ENCODE measurements at regions not wholly inside any gene's neighbourhood (a gene's known extent, or its start where the extent isn't known, plus 50 kb on each side); places are given as distances from the start of the nearest gene placed in this dataset.

GRCh38 chr9:18233776-18234445 lies 240.0 kb upstream of the ADAMTSL1 start:
- no peak overlapping the region for H3K27ac ChIP-seq (ENCODE audit: insufficient read depth in 1 of 2, low read depth in 1 of 2, low read length in 2 of 2, poor library complexity in 1 of 2, severe bottlenecking in 2 of 2)

GRCh38 chr9:18235181-18235908 lies 238.6 kb upstream of the ADAMTSL1 start:
- Histone ChIP-seq H3K27me3 (replicated peaks in 2 of 5; ENCODE audit: control insufficient read depth in 4 of 5, insufficient read depth in 5 of 5, low read length in 4 of 5) (peaks cover 0 to 11% (median 5%) of the 10 kb centered on the region in 5 experiments), H3K9me3 (ENCODE audit: control extremely low read depth in 1 of 5, control insufficient read depth in 4 of 5, insufficient read depth in 2 of 5, low read depth in 1 of 5, low read length in 4 of 5) (no peaks in the 10 kb centered on the region), H3K4me3 (ENCODE audit: control insufficient read depth in 1 of 7, extremely low read depth in 1 of 7, insufficient read depth in 4 of 7, low read depth in 2 of 7, low read length in 6 of 7) (no peak overlapping the region), H3K36me3 (ENCODE audit: control insufficient read depth in 4 of 4, insufficient read depth in 4 of 4, low read length in 3 of 4) (no peaks in the 10 kb centered on the region), H3K4me1 (ENCODE audit: control extremely low read depth in 1 of 4, control insufficient read depth in 4 of 4, insufficient read depth in 4 of 4, low read length in 3 of 4) (no peaks in the 10 kb centered on the region), H3K27ac (ENCODE audit: insufficient read depth in 1 of 2, low read depth in 1 of 2, low read length in 2 of 2, poor library complexity in 1 of 2, severe bottlenecking in 2 of 2) (no peak overlapping the region)
- POLR2A ChIA-PET: no interaction called here
- WGBS (ENCODE audit: insufficient coverage): 98% methylated on average over 3 of the region's 6 CpGs
- CTCF ChIA-PET: no interaction called here
- DNase-seq: no peak

More at GRCh38 chr9:18233776-18234445, 240.0 kb upstream of the ADAMTSL1 start:
- Histone ChIP-seq H3K27me3 (replicated peaks in 2 of 5; ENCODE audit: control insufficient read depth in 4 of 5, insufficient read depth in 5 of 5, low read length in 4 of 5) (peaks cover 0 to 11% (median 5%) of the 10 kb centered on the region in 5 experiments), H3K9me3 (ENCODE audit: control extremely low read depth in 1 of 5, control insufficient read depth in 4 of 5, insufficient read depth in 2 of 5, low read depth in 1 of 5, low read length in 4 of 5) (no peaks in the 10 kb centered on the region), H3K36me3 (ENCODE audit: control insufficient read depth in 4 of 4, insufficient read depth in 4 of 4, low read length in 3 of 4) (no peaks in the 10 kb centered on the region), H3K4me1 (ENCODE audit: control extremely low read depth in 1 of 4, control insufficient read depth in 4 of 4, insufficient read depth in 4 of 4, low read length in 3 of 4) (no peaks in the 10 kb centered on the region), H3K4me3 (ENCODE audit: control insufficient read depth in 1 of 7, extremely low read depth in 1 of 7, insufficient read depth in 4 of 7, low read depth in 2 of 7, low read length in 6 of 7) (no peak overlapping the region)
- WGBS (ENCODE audit: insufficient coverage): 92% methylated on average over 5 of the region's 6 CpGs
- no peak for DNase-seq
- ChIA-PET CTCF (interaction anchor here (1.4 kb wide), 1 partner anchor 14 kb away, joined by 3 read pairs; no protein-coding TSS in a partner anchor), POLR2A (no interaction called here)

- Histone ChIP-seq H3K36me3 (ENCODE audit: control insufficient read depth in 4 of 4, insufficient read depth in 4 of 4, low read length in 3 of 4) (no peaks in the 10 kb centered on the region), H3K27ac (ENCODE audit: insufficient read depth in 1 of 2, low read depth in 1 of 2, low read length in 2 of 2, poor library complexity in 1 of 2, severe bottlenecking in 2 of 2) (no peak overlapping the region), H3K4me3 (ENCODE audit: control insufficient read depth in 1 of 7, extremely low read depth in 1 of 7, insufficient read depth in 4 of 7, low read depth in 2 of 7, low read length in 6 of 7) (no peak overlapping the region), H3K9me3 (ENCODE audit: control extremely low read depth in 1 of 5, control insufficient read depth in 4 of 5, insufficient read depth in 2 of 5, low read depth in 1 of 5, low read length in 4 of 5) (no peaks in the 10 kb centered on the region), H3K4me1 (ENCODE audit: control extremely low read depth in 1 of 4, control insufficient read depth in 4 of 4, insufficient read depth in 4 of 4, low read length in 3 of 4) (no peaks in the 10 kb centered on the region), H3K27me3 (replicated peaks in 2 of 5; ENCODE audit: control insufficient read depth in 4 of 5, insufficient read depth in 5 of 5, low read length in 4 of 5) (peaks cover 0 to 15% (median 7%) of the 10 kb centered on the region in 5 experiments)
- no peak for DNase-seq
- ChIA-PET CTCF (interaction anchor here (1.5 kb wide), 1 partner anchor 18 kb away, joined by 3 read pairs; no protein-coding TSS in a partner anchor), POLR2A (no interaction called here)
- WGBS (ENCODE audit: insufficient coverage): 100% methylated on average over 1 of the region's 3 CpGs
These were observed 237.6 kb upstream of the ADAMTSL1 start for GRCh38 chr9:18236336-18236735.

- POLR2A ChIA-PET: no interaction called here
- H3K27ac ChIP-seq (ENCODE audit: insufficient read depth in 1 of 2, low read depth in 1 of 2, low read length in 2 of 2, poor library complexity in 1 of 2, severe bottlenecking in 2 of 2): no peak overlapping the region
- no peak overlapping the region for H3K4me3 ChIP-seq (ENCODE audit: control insufficient read depth in 1 of 7, extremely low read depth in 1 of 7, insufficient read depth in 4 of 7, low read depth in 2 of 7, low read length in 6 of 7)
- H3K9me3 ChIP-seq (ENCODE audit: control extremely low read depth in 1 of 5, control insufficient read depth in 4 of 5, insufficient read depth in 2 of 5, low read depth in 1 of 5, low read length in 4 of 5): no peaks in the 10 kb centered on the region
- H3K36me3 ChIP-seq (ENCODE audit: control insufficient read depth in 4 of 4, insufficient read depth in 4 of 4, low read length in 3 of 4): no peaks in the 10 kb centered on the region
- peaks cover 0 to 12% (median 5%) of the 10 kb centered on the region in 5 experiments for H3K27me3 ChIP-seq (replicated peaks in 2 of 5; ENCODE audit: control insufficient read depth in 4 of 5, insufficient read depth in 5 of 5, low read length in 4 of 5)
- CTCF ChIA-PET: interaction anchor here (1.5 kb wide), 1 partner anchor 17 kb away, joined by 3 read pairs; no protein-coding TSS in a partner anchor
- no peaks in the 10 kb centered on the region for H3K4me1 ChIP-seq (ENCODE audit: control extremely low read depth in 1 of 4, control insufficient read depth in 4 of 4, insufficient read depth in 4 of 4, low read length in 3 of 4)
- no peak for DNase-seq
- WGBS (ENCODE audit: insufficient coverage): 78% methylated on average over 3 of the region's 3 CpGs
These were observed 236.2 kb upstream of the ADAMTSL1 start for GRCh38 chr9:18237776-18238175.

- 44% methylated on average over 1 of the region's 2 CpGs for WGBS (ENCODE audit: insufficient coverage)
- Histone ChIP-seq H3K27me3 (replicated peaks in 2 of 5; ENCODE audit: control insufficient read depth in 4 of 5, insufficient read depth in 5 of 5, low read length in 4 of 5) (peaks cover 0 to 13% (median 5%) of the 10 kb centered on the region in 5 experiments), H3K4me1 (ENCODE audit: control extremely low read depth in 1 of 4, control insufficient read depth in 4 of 4, insufficient read depth in 4 of 4, low read length in 3 of 4) (no peaks in the 10 kb centered on the region), H3K36me3 (ENCODE audit: control insufficient read depth in 4 of 4, insufficient read depth in 4 of 4, low read length in 3 of 4) (no peaks in the 10 kb centered on the region), H3K27ac (ENCODE audit: insufficient read depth in 1 of 2, low read depth in 1 of 2, low read length in 2 of 2, poor library complexity in 1 of 2, severe bottlenecking in 2 of 2) (no peak overlapping the region), H3K9me3 (ENCODE audit: control extremely low read depth in 1 of 5, control insufficient read depth in 4 of 5, insufficient read depth in 2 of 5, low read depth in 1 of 5, low read length in 4 of 5) (peaks cover 0 to 2% (median 0%) of the 10 kb centered on the region in 5 experiments), H3K4me3 (ENCODE audit: control insufficient read depth in 1 of 7, extremely low read depth in 1 of 7, insufficient read depth in 4 of 7, low read depth in 2 of 7, low read length in 6 of 7) (no peak overlapping the region)
- POLR2A ChIA-PET: no interaction called here
- CTCF ChIA-PET: no interaction called here
- no peak for DNase-seq
These were observed 235.7 kb upstream of the ADAMTSL1 start for GRCh38 chr9:18238254-18238653.

GRCh38 chr9:18238752-18239447 lies 235.1 kb upstream of the ADAMTSL1 start:
- POLR2A ChIA-PET: no interaction called here
- Histone ChIP-seq H3K9me3 (ENCODE audit: control extremely low read depth in 1 of 5, control insufficient read depth in 4 of 5, insufficient read depth in 2 of 5, low read depth in 1 of 5, low read length in 4 of 5) (peaks cover 0 to 6% (median 2%) of the 10 kb centered on the region in 5 experiments), H3K36me3 (ENCODE audit: control insufficient read depth in 4 of 4, insufficient read depth in 4 of 4, low read length in 3 of 4) (no peaks in the 10 kb centered on the region), H3K27me3 (replicated peaks in 2 of 5; ENCODE audit: control insufficient read depth in 4 of 5, insufficient read depth in 5 of 5, low read length in 4 of 5) (peaks cover 0 to 15% (median 2%) of the 10 kb centered on the region in 5 experiments), H3K4me3 (ENCODE audit: control insufficient read depth in 1 of 7, extremely low read depth in 1 of 7, insufficient read depth in 4 of 7, low read depth in 2 of 7, low read length in 6 of 7) (no peak overlapping the region), H3K4me1 (ENCODE audit: control extremely low read depth in 1 of 4, control insufficient read depth in 4 of 4, insufficient read depth in 4 of 4, low read length in 3 of 4) (no peaks in the 10 kb centered on the region), H3K27ac (ENCODE audit: insufficient read depth in 1 of 2, low read depth in 1 of 2, low read length in 2 of 2, poor library complexity in 1 of 2, severe bottlenecking in 2 of 2) (no peak overlapping the region)
- no peak for DNase-seq
- 100% methylated on average over 1 of the region's 1 CpG for WGBS (ENCODE audit: insufficient coverage)
- CTCF ChIA-PET: no interaction called here

Data from common myeloid progenitor, CD34-positive (primary cell).